ENCODE measurements at regions not wholly inside any gene's neighbourhood (a gene's known extent, or its start where the extent isn't known, plus 50 kb on each side); places are given as distances from the start of the nearest gene placed in this dataset.

- no peak overlapping the region for H3K4me2 ChIP-seq (ENCODE audit: low read depth, low read length, poor library complexity, severe bottlenecking)
- H3F3A ChIP-seq (ENCODE audit: low read depth) = no peaks in the 10 kb centered on the region
- H3K27me3 ChIP-seq (ENCODE audit: insufficient read depth, low read length, poor library complexity, severe bottlenecking) = no peaks in the 10 kb centered on the region
- no peaks in the 10 kb centered on the region for H3K79me2 ChIP-seq (ENCODE audit: insufficient read depth, low read length)
- H3K4me1 ChIP-seq (ENCODE audit: insufficient read depth, low read length, poor library complexity, severe bottlenecking) = no peaks in the 10 kb centered on the region
- H3K4me3 ChIP-seq (ENCODE audit: low read length, poor library complexity, severe bottlenecking) = no peak overlapping the region
- no peak overlapping the region for H3K9ac ChIP-seq (ENCODE audit: low read depth, low read length, poor library complexity, severe bottlenecking)
- no peaks in the 10 kb centered on the region for H3K36me3 ChIP-seq (ENCODE audit: insufficient read depth, low read length)
- no peaks in the 10 kb centered on the region for H3K9me3 ChIP-seq (ENCODE audit: insufficient read depth, low read depth, low read length)
- no peak overlapping the region for H2AFZ ChIP-seq (ENCODE audit: low read length)
- TF ChIP-seq CTCF (conservative IDR thresholded peaks at IDR 0.05; ENCODE audit: low read length) (no peak), EZH2phosphoT487 (IDR thresholded peaks at IDR 0.05; ENCODE audit: borderline replicate concordance) (no peak)
- no peaks in the 10 kb centered on the region for H3K9me2 ChIP-seq (replicated peaks; ENCODE audit: low read depth, low read length)
- no peaks in the 10 kb centered on the region for H4K20me1 ChIP-seq (ENCODE audit: insufficient read depth, low read length, poor library complexity, severe bottlenecking)
Measured at GRCh38 chr13:63128716-63129115, 1713.1 kb upstream of the PCDH20 start.

GRCh38 chr13:63124863-63125262 lies 1709.2 kb upstream of the PCDH20 start:
- no peaks in the 10 kb centered on the region for H4K20me1 ChIP-seq (ENCODE audit: insufficient read depth, low read length, poor library complexity, severe bottlenecking)
- no peak overlapping the region for H3K4me3 ChIP-seq (ENCODE audit: low read length, poor library complexity, severe bottlenecking)
- no peak overlapping the region for H2AFZ ChIP-seq (ENCODE audit: low read length)
- H3K9ac ChIP-seq (ENCODE audit: low read depth, low read length, poor library complexity, severe bottlenecking) = no peak overlapping the region
- no peak overlapping the region for H3K4me2 ChIP-seq (ENCODE audit: low read depth, low read length, poor library complexity, severe bottlenecking)
- H3K27me3 ChIP-seq (ENCODE audit: insufficient read depth, low read length, poor library complexity, severe bottlenecking) = no peaks in the 10 kb centered on the region
- H3K79me2 ChIP-seq (ENCODE audit: insufficient read depth, low read length) = no peaks in the 10 kb centered on the region
- no peaks in the 10 kb centered on the region for H3K9me3 ChIP-seq (ENCODE audit: insufficient read depth, low read depth, low read length)
- H3K36me3 ChIP-seq (ENCODE audit: insufficient read depth, low read length) = no peaks in the 10 kb centered on the region
- TF ChIP-seq CTCF (conservative IDR thresholded peaks at IDR 0.05; ENCODE audit: low read length) (peak; percentile 58), EZH2phosphoT487 (IDR thresholded peaks at IDR 0.05; ENCODE audit: borderline replicate concordance) (no peak)
- no peaks in the 10 kb centered on the region for H3K9me2 ChIP-seq (replicated peaks; ENCODE audit: low read depth, low read length)
- H3K4me1 ChIP-seq (ENCODE audit: insufficient read depth, low read length, poor library complexity, severe bottlenecking) = no peaks in the 10 kb centered on the region
- no peaks in the 10 kb centered on the region for H3F3A ChIP-seq (ENCODE audit: low read depth)

GRCh38 chr13:63120883-63121282 lies 1705.2 kb upstream of the PCDH20 start:
- H3K27me3 ChIP-seq (ENCODE audit: insufficient read depth, low read length, poor library complexity, severe bottlenecking) = no peaks in the 10 kb centered on the region
- H3K9me3 ChIP-seq (ENCODE audit: insufficient read depth, low read depth, low read length) = no peaks in the 10 kb centered on the region
- no peaks in the 10 kb centered on the region for H3K9me2 ChIP-seq (replicated peaks; ENCODE audit: low read depth, low read length)
- H3K9ac ChIP-seq (ENCODE audit: low read depth, low read length, poor library complexity, severe bottlenecking) = no peak overlapping the region
- H3F3A ChIP-seq (ENCODE audit: low read depth) = no peaks in the 10 kb centered on the region
- H3K79me2 ChIP-seq (ENCODE audit: insufficient read depth, low read length) = no peaks in the 10 kb centered on the region
- H4K20me1 ChIP-seq (ENCODE audit: insufficient read depth, low read length, poor library complexity, severe bottlenecking) = no peaks in the 10 kb centered on the region
- no peak for TF ChIP-seq EZH2phosphoT487 (IDR thresholded peaks at IDR 0.05; ENCODE audit: borderline replicate concordance)
- no peak for TF ChIP-seq CTCF (conservative IDR thresholded peaks at IDR 0.05; ENCODE audit: low read length)
- no peak overlapping the region for H3K4me2 ChIP-seq (ENCODE audit: low read depth, low read length, poor library complexity, severe bottlenecking)
- no peaks in the 10 kb centered on the region for H3K36me3 ChIP-seq (ENCODE audit: insufficient read depth, low read length)
- no peak overlapping the region for H2AFZ ChIP-seq (ENCODE audit: low read length)
- H3K4me1 ChIP-seq (ENCODE audit: insufficient read depth, low read length, poor library complexity, severe bottlenecking) = no peaks in the 10 kb centered on the region
- no peak overlapping the region for H3K4me3 ChIP-seq (ENCODE audit: low read length, poor library complexity, severe bottlenecking)

Data from Loucy (cell line).